K562 (cell line): ENCODE measurements at regions not wholly inside any gene's neighbourhood (a gene's known extent, or its start where the extent isn't known, plus 50 kb on each side); places are given as distances from the start of the nearest gene placed in this dataset.

Experiments
- CTCF ChIP-seq, 3 experiments: IDR thresholded peaks in 2 of 3; conservative IDR thresholded peaks in 1 of 3; 2 replicates each; pipeline ENCODE4 v1.5.1; 2011 to 2012; ENCODE audit warnings: low read length in 3 of 3, mild to moderate bottlenecking in 3 of 3, control low read depth in 2 of 3, improper control_type of control experiment in 1 of 3, inconsistent platforms in 1 of 3, low read depth in 1 of 3, mixed read lengths in 1 of 3, moderate library complexity in 1 of 3; ENCODE audit not compliant: insufficient read depth in 2 of 3
- DLX4 ChIP-seq: fragments of 250-450 bp; sonication (Bioruptor Pico); IDR thresholded peaks from 2 replicates; pipeline ENCODE4 v1.6.1; 2021; ENCODE audit warnings: mild to moderate bottlenecking
- FOXM1 ChIP-seq, 2 experiments: fragments of 450-650 bp in 1 of 2; sonication (generic) in 1 of 2; formaldehyde crosslinking in 1 of 2; IDR thresholded peaks; 2 replicates each; pipeline versions ENCODE4 v1.6.1 to v1.9.0; 2017 to 2022; ENCODE audit warnings: low read depth in 2 of 2, mild to moderate bottlenecking in 2 of 2, missing genetic modification reagents in 1 of 2, moderate library complexity in 1 of 2
- JUNB ChIP-seq: fragments of 450-650 bp; formaldehyde crosslinking; conservative IDR thresholded peaks from 2 replicates; pipeline ENCODE4 v1.4.0; 2020; ENCODE audit warnings: mild to moderate bottlenecking
- MXI1 ChIP-seq: IDR thresholded peaks from 2 replicates; pipeline ENCODE4 v1.6.1; 2011; ENCODE audit warnings: low read depth, mild to moderate bottlenecking, improper control_type of control experiment, low read length
- SMC3 ChIP-seq: conservative IDR thresholded peaks from 2 replicates; pipeline ENCODE4 v1.6.1; 2011; ENCODE audit warnings: low read depth, low read length, improper control_type of control experiment; ENCODE audit not compliant: insufficient read depth
- TCF7L2 ChIP-seq: fragments of 150-350 bp; IDR thresholded peaks from 2 replicates; pipeline ENCODE4 v1.6.1; 2016; ENCODE audit warnings: low read depth, mild to moderate bottlenecking, low read length, moderate library complexity
- ZBTB43 ChIP-seq: sonication (generic); formaldehyde crosslinking; IDR thresholded peaks from 2 replicates; pipeline ENCODE4 v1.8.0; 2023; ENCODE audit warnings: mild to moderate bottlenecking, missing genetic modification reagents
- ZFP36 ChIP-seq: fragments of 150-350 bp; IDR thresholded peaks from 2 replicates; pipeline ENCODE4 v1.6.1; 2018; ENCODE audit warnings: low read length, low read depth; ENCODE audit not compliant: partially characterized antibody
- ZNF707 ChIP-seq: fragments of 250-450 bp; sonication (Bioruptor Pico); conservative IDR thresholded peaks from 2 replicates; pipeline ENCODE4 v1.8.0; 2022; ENCODE audit warnings: inconsistent platforms, mild to moderate bottlenecking, moderate library complexity

GRCh38 chr4:164464313-164464712, 289.6 kb upstream of the SMIM31 start:
- TF ChIP-seq SMC3: no peak
- no peak for TF ChIP-seq FOXM1 (IDR thresholded peaks at IDR 0.05; ENCODE audit: low read depth)
- no peak for TF ChIP-seq FOXM1 (CRISPR knock-in tag; IDR thresholded peaks at IDR 0.05; ENCODE audit: low read depth)
- TF ChIP-seq TCF7L2: no peak
- no peak for TF ChIP-seq ZNF707 (CRISPR knock-in tag)
- no peak for TF ChIP-seq DLX4 (CRISPR knock-in tag)
- TF ChIP-seq CTCF (IDR thresholded peaks at IDR 0.05 in 2 of 3, conservative IDR thresholded peaks at IDR 0.05 in 1 of 3; ENCODE audit: insufficient read depth in 2 of 3, low read depth in 1 of 3, low read length in 3 of 3): no peak
- TF ChIP-seq JUNB (CRISPR knock-in tag): no peak
- TF ChIP-seq ZFP36: no peak
- no peak for TF ChIP-seq ZBTB43 (CRISPR knock-in tag)
- TF ChIP-seq MXI1: no peak
